Adrenal gland (tissue), 9 donors: ENCODE measurements at regions not wholly inside any gene's neighbourhood (a gene's known extent, or its start where the extent isn't known, plus 50 kb on each side); places are given as distances from the start of the nearest gene placed in this dataset.

ENCODE experiments used
- DNase-seq, 7 donors: peaks; one replicate each; pipeline ENCODE4 v3.0.0-alpha.2; 2019 to 2020
- H3K27ac ChIP-seq, 5 donors: fragments of 200-600 bp; sonication (generic) in 4 of 5; 1 replicate in 3 of 5; 2 replicates in 2 of 5; pipeline versions ENCODE4 v1.5.1 to v1.8.0; 2016 to 2020; ENCODE audit warnings: mild to moderate bottlenecking in 1 of 5
- H3K27me3 ChIP-seq: fragments of 200-600 bp; 2 replicates; pipeline ENCODE4 v1.8.0; 2021
- H3K36me3 ChIP-seq, 2 donors: fragments of 200-600 bp; replicated peaks in 1 of 2; 1 replicate in 1 of 2; 2 replicates in 1 of 2; pipeline versions ENCODE4 v1.5.1 to v1.8.0; 2018 to 2022
- H3K4me1 ChIP-seq, 2 donors: fragments of 200-600 bp; replicated peaks in 1 of 2; 1 replicate in 1 of 2; 2 replicates in 1 of 2; pipeline versions ENCODE4 v1.5.1 to v1.8.0; 2018 to 2021
- H3K4me3 ChIP-seq, 4 donors: fragments of 200-600 bp; sonication (generic) in 3 of 4; one replicate each; pipeline ENCODE4 v1.5.1; 2016 to 2018
- H3K9me3 ChIP-seq, 3 donors: fragments of 200-600 bp; sonication (generic) in 1 of 3; replicated peaks in 1 of 3; 1 replicate in 2 of 3; 2 replicates in 1 of 3; pipeline versions ENCODE4 v1.5.1 to v1.8.0; 2016 to 2021
- CTCF ChIP-seq, 6 experiments: fragments of 450-650 bp in 4 of 6; fragments of 200-600 bp in 2 of 6; sonication (generic) in 1 of 6; IDR thresholded peaks; 1 replicate in 5 of 6; 2 replicates in 1 of 6; pipeline versions ENCODE4 v1.5.1 to v1.8.0; 2016 to 2021; ENCODE audit warnings: antibody characterized with exemption in 6 of 6, mild to moderate bottlenecking in 2 of 6, moderate library complexity in 1 of 6
- POLR2A ChIP-seq, 2 donors: fragments of 450-650 bp; IDR thresholded peaks; one replicate each; pipeline ENCODE4 v1.6.1; 2017; ENCODE audit warnings: antibody characterized with exemption in 2 of 2, mild to moderate bottlenecking in 2 of 2, moderate library complexity in 1 of 2
- WGBS, 4 donors: extraction: QIAGEN DNeasy Blood & Tissue Kit in 2 of 4; methylation state at CpG; one replicate each; pipeline versions ENCODE4 v1.1.5 to v1.1.7; 2013 to 2017; 5-methylcytosine and 5-hydroxymethylcytosine counted together
- intact Hi-C, 2 donors: fragments of 100-400 bp; cut with DNase I; formaldehyde crosslinking; loops; one replicate each; pipeline versions ENCODE4 v1.14.1 to v1.15.0; 2022 to 2023
- small RNA-seq, 2 donors: library from RNA; depleted of rRNA; stranded (forward); fragments of <200 nt; gene quantifications; one replicate each; pipeline ENCODE3, GENCODE V24; 2016
- donor health status: healthy with polysubstance abuse.
- donor health status: Bipolar disorder and iron deficiency.
- donor health status: DM: yes; HTN: yes; CAD: no.
- donor health status: DM: no; HTN: no; CAD: no.
- donor health status: DM: no; HTN: no; CAD: no.

GRCh38 chrX:141301017-141301416, 58.7 kb upstream of the SPANXC start:
- no peak for DNase-seq
- TF ChIP-seq POLR2A (IDR thresholded peaks at IDR 0.05) (no peak), CTCF (IDR thresholded peaks at IDR 0.05) (no peak)

More at GRCh38 chrX:141301017-141301416, 58.7 kb upstream of the SPANXC start:
- Histone ChIP-seq H3K4me3 (no peak overlapping the region), H3K9me3 (no peaks in the 10 kb centered on the region), H3K27ac (no peak overlapping the region), H3K4me1 (no peaks in the 10 kb centered on the region), H3K27me3 (peaks cover 3% of the 10 kb centered on the region), H3K36me3 (no peaks in the 10 kb centered on the region)
- intact Hi-C loops, result no loop called here
- 55 to 69% (median 63%) methylated on average over 5 of the region's 5 CpGs for WGBS, 4 donors

Small RNA genes in the stretch of these regions (small RNA-seq; reads per million reads assigned to genes)
- gene AC234779.1, result 0 reads per million in 2 donors
